ENCODE measurements at regions not wholly inside any gene's neighbourhood (a gene's known extent, or its start where the extent isn't known, plus 50 kb on each side); places are given as distances from the start of the nearest gene placed in this dataset.

GRCh38 chr13:74084375-74084935 is 49.7 kb downstream of the KLF12 start:
- no peak for FAIRE-seq

GRCh38 chr13:74082741-74083160 is 51.5 kb downstream of the KLF12 start:
- H3K27ac ChIP-seq (ENCODE audit: low read depth in 1 of 3, low read length in 2 of 3), result no peak overlapping the region
- peak in 1 of 2 donors; percentile 15 for DNase-seq
- H3K4me3 ChIP-seq (ENCODE audit: low read depth in 1 of 3, low read length in 3 of 3), result no peak overlapping the region
- no peaks in the 10 kb centered on the region for H3K27me3 ChIP-seq (ENCODE audit: control insufficient read depth in 3 of 3, insufficient read depth in 3 of 3, low read length in 3 of 3)
- 49 to 68% (median 66%) methylated on average over 3 of the region's 3 CpGs for WGBS, 3 donors
- H3K4me1 ChIP-seq (ENCODE audit: control insufficient read depth in 3 of 3, insufficient read depth in 2 of 3, low read depth in 1 of 3, low read length in 2 of 3), result peaks cover 0 to 8% (median 0%) of the 10 kb centered on the region in 3 donors
- H3K9me3 ChIP-seq (ENCODE audit: control insufficient read depth in 2 of 2, insufficient read depth in 1 of 2, low read depth in 1 of 2, low read length in 1 of 2), result no peaks in the 10 kb centered on the region
- no peaks in the 10 kb centered on the region for H3K36me3 ChIP-seq (ENCODE audit: control insufficient read depth in 3 of 3, insufficient read depth in 2 of 3, low read depth in 1 of 3, low read length in 3 of 3)
- no peak for FAIRE-seq

More at GRCh38 chr13:74084375-74084935, 49.7 kb downstream of the KLF12 start:
- Histone ChIP-seq H3K27me3 (ENCODE audit: control insufficient read depth in 3 of 3, insufficient read depth in 3 of 3, low read length in 3 of 3) (no peaks in the 10 kb centered on the region), H3K36me3 (ENCODE audit: control insufficient read depth in 3 of 3, insufficient read depth in 2 of 3, low read depth in 1 of 3, low read length in 3 of 3) (no peaks in the 10 kb centered on the region), H3K4me1 (ENCODE audit: control insufficient read depth in 3 of 3, insufficient read depth in 2 of 3, low read depth in 1 of 3, low read length in 2 of 3) (peaks cover 0 to 8% (median 0%) of the 10 kb centered on the region in 3 donors), H3K9me3 (ENCODE audit: control insufficient read depth in 2 of 2, insufficient read depth in 1 of 2, low read depth in 1 of 2, low read length in 1 of 2) (no peaks in the 10 kb centered on the region), H3K27ac (ENCODE audit: low read depth in 1 of 3, low read length in 2 of 3) (no peak overlapping the region), H3K4me3 (ENCODE audit: low read depth in 1 of 3, low read length in 3 of 3) (no peak overlapping the region)
- DNase-seq, result no peak
- WGBS, 3 donors, result 80 to 90% (median 89%) methylated on average over 4 of the region's 4 CpGs

- Histone ChIP-seq H3K4me3 (ENCODE audit: low read depth in 1 of 3, low read length in 3 of 3) (no peak overlapping the region), H3K27me3 (ENCODE audit: control insufficient read depth in 3 of 3, insufficient read depth in 3 of 3, low read length in 3 of 3) (no peaks in the 10 kb centered on the region), H3K36me3 (ENCODE audit: control insufficient read depth in 3 of 3, insufficient read depth in 2 of 3, low read depth in 1 of 3, low read length in 3 of 3) (no peaks in the 10 kb centered on the region), H3K27ac (ENCODE audit: low read depth in 1 of 3, low read length in 2 of 3) (no peak overlapping the region), H3K9me3 (ENCODE audit: control insufficient read depth in 2 of 2, insufficient read depth in 1 of 2, low read depth in 1 of 2, low read length in 1 of 2) (no peaks in the 10 kb centered on the region), H3K4me1 (ENCODE audit: control insufficient read depth in 3 of 3, insufficient read depth in 2 of 3, low read depth in 1 of 3, low read length in 2 of 3) (peaks cover 0 to 8% (median 0%) of the 10 kb centered on the region in 3 donors)
- WGBS, 3 donors, result 78 to 94% (median 88%) methylated on average over 1 of the region's 1 CpG
- no peak for FAIRE-seq
- DNase-seq, result peak in 1 of 2 donors; percentile 17
Observed at GRCh38 chr13:74080762-74081161, 53.4 kb downstream of the KLF12 start.

- Histone ChIP-seq H3K27me3 (ENCODE audit: control insufficient read depth in 3 of 3, insufficient read depth in 3 of 3, low read length in 3 of 3) (no peaks in the 10 kb centered on the region), H3K36me3 (ENCODE audit: control insufficient read depth in 3 of 3, insufficient read depth in 2 of 3, low read depth in 1 of 3, low read length in 3 of 3) (no peaks in the 10 kb centered on the region), H3K4me1 (ENCODE audit: control insufficient read depth in 3 of 3, insufficient read depth in 2 of 3, low read depth in 1 of 3, low read length in 2 of 3) (peaks cover 0 to 3% (median 0%) of the 10 kb centered on the region in 3 donors), H3K27ac (ENCODE audit: low read depth in 1 of 3, low read length in 2 of 3) (no peak overlapping the region), H3K4me3 (ENCODE audit: low read depth in 1 of 3, low read length in 3 of 3) (no peak overlapping the region), H3K9me3 (ENCODE audit: control insufficient read depth in 2 of 2, insufficient read depth in 1 of 2, low read depth in 1 of 2, low read length in 1 of 2) (peaks cover 0 to 2% of the 10 kb centered on the region in 2 donors)
- DNase-seq (no peak), FAIRE-seq (no peak)
- 63 to 84% (median 68%) methylated on average over 2 of the region's 2 CpGs for WGBS, 3 donors
Observed at GRCh38 chr13:74077792-74078191, 56.4 kb downstream of the KLF12 start.

GRCh38 chr13:74077375-74077774 is 56.8 kb downstream of the KLF12 start:
- WGBS, 3 donors, result 71 to 92% (median 80%) methylated on average over 2 of the region's 2 CpGs
- peaks cover 0 to under 1% (median 0%) of the 10 kb centered on the region in 3 donors for H3K4me1 ChIP-seq (ENCODE audit: control insufficient read depth in 3 of 3, insufficient read depth in 2 of 3, low read depth in 1 of 3, low read length in 2 of 3)
- no peaks in the 10 kb centered on the region for H3K36me3 ChIP-seq (ENCODE audit: control insufficient read depth in 3 of 3, insufficient read depth in 2 of 3, low read depth in 1 of 3, low read length in 3 of 3)
- FAIRE-seq (no peak), DNase-seq (no peak)
- H3K9me3 ChIP-seq (ENCODE audit: control insufficient read depth in 2 of 2, insufficient read depth in 1 of 2, low read depth in 1 of 2, low read length in 1 of 2), result peaks cover 0 to 4% of the 10 kb centered on the region in 2 donors
- H3K27me3 ChIP-seq (ENCODE audit: control insufficient read depth in 3 of 3, insufficient read depth in 3 of 3, low read length in 3 of 3), result no peaks in the 10 kb centered on the region
- H3K4me3 ChIP-seq (ENCODE audit: low read depth in 1 of 3, low read length in 3 of 3), result no peak overlapping the region
- no peak overlapping the region for H3K27ac ChIP-seq (ENCODE audit: low read depth in 1 of 3, low read length in 2 of 3)

GRCh38 chr13:74074723-74075122 is 59.5 kb downstream of the KLF12 start:
- Histone ChIP-seq H3K27ac (ENCODE audit: low read depth in 1 of 3, low read length in 2 of 3) (no peak overlapping the region), H3K4me1 (ENCODE audit: control insufficient read depth in 3 of 3, insufficient read depth in 2 of 3, low read depth in 1 of 3, low read length in 2 of 3) (no peaks in the 10 kb centered on the region), H3K27me3 (ENCODE audit: control insufficient read depth in 3 of 3, insufficient read depth in 3 of 3, low read length in 3 of 3) (no peaks in the 10 kb centered on the region), H3K36me3 (ENCODE audit: control insufficient read depth in 3 of 3, insufficient read depth in 2 of 3, low read depth in 1 of 3, low read length in 3 of 3) (no peaks in the 10 kb centered on the region), H3K9me3 (ENCODE audit: control insufficient read depth in 2 of 2, insufficient read depth in 1 of 2, low read depth in 1 of 2, low read length in 1 of 2) (peaks cover 0 to 4% of the 10 kb centered on the region in 2 donors), H3K4me3 (ENCODE audit: low read depth in 1 of 3, low read length in 3 of 3) (no peak overlapping the region)
- FAIRE-seq (no peak), DNase-seq (no peak)

GRCh38 chr13:74073274-74073673 is 60.9 kb downstream of the KLF12 start:
- no peak overlapping the region for H3K27ac ChIP-seq (ENCODE audit: low read depth in 1 of 3, low read length in 2 of 3)
- FAIRE-seq (no peak), DNase-seq (no peak)
- H3K4me3 ChIP-seq (ENCODE audit: low read depth in 1 of 3, low read length in 3 of 3), result no peak overlapping the region
- H3K4me1 ChIP-seq (ENCODE audit: control insufficient read depth in 3 of 3, insufficient read depth in 2 of 3, low read depth in 1 of 3, low read length in 2 of 3), result no peaks in the 10 kb centered on the region
- no peaks in the 10 kb centered on the region for H3K27me3 ChIP-seq (ENCODE audit: control insufficient read depth in 3 of 3, insufficient read depth in 3 of 3, low read length in 3 of 3)
- H3K9me3 ChIP-seq (ENCODE audit: control insufficient read depth in 2 of 2, insufficient read depth in 1 of 2, low read depth in 1 of 2, low read length in 1 of 2), result peaks cover 0 to 4% of the 10 kb centered on the region in 2 donors
- no peaks in the 10 kb centered on the region for H3K36me3 ChIP-seq (ENCODE audit: control insufficient read depth in 3 of 3, insufficient read depth in 2 of 3, low read depth in 1 of 3, low read length in 3 of 3)
- WGBS, 3 donors, result 83 to 100% (median 97%) methylated on average over 1 of the region's 1 CpG

- Histone ChIP-seq H3K27me3 (ENCODE audit: control insufficient read depth in 3 of 3, insufficient read depth in 3 of 3, low read length in 3 of 3) (no peaks in the 10 kb centered on the region), H3K4me1 (ENCODE audit: control insufficient read depth in 3 of 3, insufficient read depth in 2 of 3, low read depth in 1 of 3, low read length in 2 of 3) (peaks cover 0 to 3% (median 0%) of the 10 kb centered on the region in 3 donors), H3K9me3 (ENCODE audit: control insufficient read depth in 2 of 2, insufficient read depth in 1 of 2, low read depth in 1 of 2, low read length in 1 of 2) (peaks cover 0 to 4% of the 10 kb centered on the region in 2 donors), H3K36me3 (ENCODE audit: control insufficient read depth in 3 of 3, insufficient read depth in 2 of 3, low read depth in 1 of 3, low read length in 3 of 3) (no peaks in the 10 kb centered on the region), H3K4me3 (ENCODE audit: low read depth in 1 of 3, low read length in 3 of 3) (no peak overlapping the region), H3K27ac (ENCODE audit: low read depth in 1 of 3, low read length in 2 of 3) (peak overlapping the region in 2 of 3 donors; percentile 0 to 48)
- WGBS, 3 donors, result 79 to 95% (median 93%) methylated on average over 1 of the region's 1 CpG
- FAIRE-seq, result no peak
- no peak for DNase-seq
Observed at GRCh38 chr13:74070513-74070912, 63.7 kb downstream of the KLF12 start.

- peak overlapping the region in 1 of 3 donors; percentile 48 for H3K27ac ChIP-seq (ENCODE audit: low read depth in 1 of 3, low read length in 2 of 3)
- no peak overlapping the region for H3K4me3 ChIP-seq (ENCODE audit: low read depth in 1 of 3, low read length in 3 of 3)
- no peaks in the 10 kb centered on the region for H3K36me3 ChIP-seq (ENCODE audit: control insufficient read depth in 3 of 3, insufficient read depth in 2 of 3, low read depth in 1 of 3, low read length in 3 of 3)
- no peaks in the 10 kb centered on the region for H3K27me3 ChIP-seq (ENCODE audit: control insufficient read depth in 3 of 3, insufficient read depth in 3 of 3, low read length in 3 of 3)
- FAIRE-seq, result no peak
- 66 to 72% (median 69%) methylated on average over 4 of the region's 4 CpGs for WGBS, 3 donors
- peak in 1 of 2 donors; percentile 45 for DNase-seq
- peaks cover 0 to 3% (median 0%) of the 10 kb centered on the region in 3 donors for H3K4me1 ChIP-seq (ENCODE audit: control insufficient read depth in 3 of 3, insufficient read depth in 2 of 3, low read depth in 1 of 3, low read length in 2 of 3)
- peaks cover 0 to 4% of the 10 kb centered on the region in 2 donors for H3K9me3 ChIP-seq (ENCODE audit: control insufficient read depth in 2 of 2, insufficient read depth in 1 of 2, low read depth in 1 of 2, low read length in 1 of 2)
Observed at GRCh38 chr13:74070065-74070464, 64.1 kb downstream of the KLF12 start.

All from small intestine (tissue), 7 donors.